WERI-Rb-1 (cell line): ENCODE measurements at regions not wholly inside any gene's neighbourhood (a gene's known extent, or its start where the extent isn't known, plus 50 kb on each side); places are given as distances from the start of the nearest gene placed in this dataset.
"Not testable (repeated sequence)": the region's sequence is repeated elsewhere in the genome, so short reads cannot be mapped to it uniquely, and the experiment has no call there.

ENCODE experiments used
- DNase-seq: peaks from one replicate; pipeline ENCODE4 v3.0.0-alpha.2; 2020
- H3K27ac ChIP-seq: fragments of 250-450 bp; sonication (Bioruptor Pico); 2 replicates; pipeline ENCODE4 v1.5.1; 2020; ENCODE audit warnings: mild to moderate bottlenecking, moderate library complexity
- H3K27me3 ChIP-seq: fragments of 250-450 bp; sonication (Bioruptor Pico); 2 replicates; pipeline ENCODE4 v1.5.1; 2021; ENCODE audit warnings: mild to moderate bottlenecking, low read depth, moderate library complexity; ENCODE audit not compliant: insufficient read depth, severe bottlenecking
- H3K36me3 ChIP-seq: fragments of 250-450 bp; sonication (Bioruptor Pico); 2 replicates; pipeline ENCODE4 v1.5.1; 2020; ENCODE audit warnings: mild to moderate bottlenecking, moderate library complexity
- H3K4me3 ChIP-seq: 2 replicates; pipeline ENCODE4 v1.5.1; 2011; ENCODE audit warnings: low read depth, mild to moderate bottlenecking, control low read depth, low read length
- H3K9me3 ChIP-seq: fragments of 250-450 bp; sonication (Bioruptor Pico); 2 replicates; pipeline ENCODE4 v1.5.1; 2021; ENCODE audit warnings: mild to moderate bottlenecking, moderate library complexity; ENCODE audit not compliant: severe bottlenecking
- CTCF ChIP-seq: IDR thresholded peaks from 2 replicates; pipeline ENCODE4 v1.5.1; 2011; ENCODE audit warnings: low read depth, mild to moderate bottlenecking, control low read depth, inconsistent platforms, low read length

- no peak for TF ChIP-seq CTCF
- Histone ChIP-seq H3K27ac (no peak overlapping the region), H3K4me3 (no peak overlapping the region), H3K9me3 (peaks cover 4% of the 10 kb centered on the region), H3K27me3 (no peaks in the 10 kb centered on the region), H3K36me3 (no peaks in the 10 kb centered on the region)
- DNase-seq: no peak
Observed at GRCh38 chr2:39838589-39838988, 59.5 kb upstream of the THUMPD2 start.

- DNase-seq: peak; percentile 42
- Histone ChIP-seq H3K27me3 (no peaks in the 10 kb centered on the region), H3K27ac (no peak overlapping the region), H3K36me3 (no peaks in the 10 kb centered on the region), H3K9me3 (peaks cover 4% of the 10 kb centered on the region), H3K4me3 (no peak overlapping the region)
- TF ChIP-seq CTCF: peak; percentile 68
Observed at GRCh38 chr2:39837856-39838453, 58.9 kb upstream of the THUMPD2 start.

- Histone ChIP-seq H3K9me3 (peaks cover 4% of the 10 kb centered on the region), H3K27me3 (no peaks in the 10 kb centered on the region), H3K4me3 (no peak overlapping the region), H3K27ac (no peak overlapping the region), H3K36me3 (no peaks in the 10 kb centered on the region)
- TF ChIP-seq CTCF: no peak
- no peak for DNase-seq
Observed at GRCh38 chr2:39836638-39837037, 57.6 kb upstream of the THUMPD2 start.

- no peaks in the 10 kb centered on the region for H3K36me3 ChIP-seq
- no peak for DNase-seq
- TF ChIP-seq CTCF: no peak
- H3K9me3 ChIP-seq: peaks cover 4% of the 10 kb centered on the region
- H3K27ac ChIP-seq: no peak overlapping the region
- H3K27me3 ChIP-seq: no peaks in the 10 kb centered on the region
- H3K4me3 ChIP-seq: no peak overlapping the region
Observed at GRCh38 chr2:39834426-39834825, 55.4 kb upstream of the THUMPD2 start.

GRCh38 chr2:39830610-39831009 lies 51.6 kb upstream of the THUMPD2 start:
- not testable (repeated sequence) for H3K9me3 ChIP-seq, H3K27me3 ChIP-seq, H3K27ac ChIP-seq, DNase-seq, H3K36me3 ChIP-seq, H3K4me3 ChIP-seq
